ENCODE measurements at regions not wholly inside any gene's neighbourhood (a gene's known extent, or its start where the extent isn't known, plus 50 kb on each side); places are given as distances from the start of the nearest gene placed in this dataset.

DNA sequence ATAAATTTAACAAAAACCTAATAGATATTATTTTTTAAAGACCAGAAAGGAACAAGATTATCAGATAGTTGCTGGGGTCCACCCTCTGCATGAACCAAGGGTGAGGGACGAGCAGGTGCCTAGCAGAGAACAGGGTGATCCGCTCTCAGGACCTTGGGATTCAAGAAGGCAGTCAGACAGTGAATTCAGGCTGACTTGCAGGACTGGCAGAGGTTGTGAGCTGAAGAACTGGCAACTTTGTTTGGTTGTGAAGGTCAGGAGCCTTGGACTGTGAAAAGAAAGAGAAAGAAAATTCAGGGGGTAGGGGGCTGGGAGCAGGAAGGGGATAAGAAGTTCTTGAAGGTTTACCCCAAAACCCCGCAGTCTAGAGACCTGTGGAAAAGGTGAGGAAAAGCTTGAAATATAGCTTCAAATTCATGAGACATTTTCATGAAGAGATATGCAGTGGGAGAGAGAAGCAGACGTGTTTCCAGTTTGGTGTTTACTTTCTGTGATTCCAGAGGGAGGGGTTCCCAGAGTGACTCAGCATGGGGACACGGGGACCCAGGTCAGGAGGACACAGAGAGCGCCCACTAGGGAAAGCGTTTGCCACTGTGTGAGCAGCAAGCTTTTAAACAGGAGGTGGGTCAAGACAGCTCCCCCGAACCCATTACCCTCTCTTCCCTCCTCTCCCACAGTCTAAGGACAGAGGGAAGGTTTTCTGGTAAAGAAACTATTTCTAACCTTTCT, 217.2 kb upstream of the UMPS start:
- no peak for TF ChIP-seq EZH2phosphoT487 (conservative IDR thresholded peaks at IDR 0.05; ENCODE audit: low read length)
- TF ChIP-seq, protein P1, sequence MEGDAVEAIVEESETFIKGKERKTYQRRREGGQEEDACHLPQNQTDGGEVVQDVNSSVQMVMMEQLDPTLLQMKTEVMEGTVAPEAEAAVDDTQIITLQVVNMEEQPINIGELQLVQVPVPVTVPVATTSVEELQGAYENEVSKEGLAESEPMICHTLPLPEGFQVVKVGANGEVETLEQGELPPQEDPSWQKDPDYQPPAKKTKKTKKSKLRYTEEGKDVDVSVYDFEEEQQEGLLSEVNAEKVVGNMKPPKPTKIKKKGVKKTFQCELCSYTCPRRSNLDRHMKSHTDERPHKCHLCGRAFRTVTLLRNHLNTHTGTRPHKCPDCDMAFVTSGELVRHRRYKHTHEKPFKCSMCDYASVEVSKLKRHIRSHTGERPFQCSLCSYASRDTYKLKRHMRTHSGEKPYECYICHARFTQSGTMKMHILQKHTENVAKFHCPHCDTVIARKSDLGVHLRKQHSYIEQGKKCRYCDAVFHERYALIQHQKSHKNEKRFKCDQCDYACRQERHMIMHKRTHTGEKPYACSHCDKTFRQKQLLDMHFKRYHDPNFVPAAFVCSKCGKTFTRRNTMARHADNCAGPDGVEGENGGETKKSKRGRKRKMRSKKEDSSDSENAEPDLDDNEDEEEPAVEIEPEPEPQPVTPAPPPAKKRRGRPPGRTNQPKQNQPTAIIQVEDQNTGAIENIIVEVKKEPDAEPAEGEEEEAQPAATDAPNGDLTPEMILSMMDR (IDR thresholded peaks at IDR 0.05; ENCODE audit: insufficient read depth, low read length, poor library complexity, severe bottlenecking), result no peak

Measured in SU-DHL-6 (cell line).